ENCODE measurements at regions not wholly inside any gene's neighbourhood (a gene's known extent, or its start where the extent isn't known, plus 50 kb on each side); places are given as distances from the start of the nearest gene placed in this dataset.

DNA sequence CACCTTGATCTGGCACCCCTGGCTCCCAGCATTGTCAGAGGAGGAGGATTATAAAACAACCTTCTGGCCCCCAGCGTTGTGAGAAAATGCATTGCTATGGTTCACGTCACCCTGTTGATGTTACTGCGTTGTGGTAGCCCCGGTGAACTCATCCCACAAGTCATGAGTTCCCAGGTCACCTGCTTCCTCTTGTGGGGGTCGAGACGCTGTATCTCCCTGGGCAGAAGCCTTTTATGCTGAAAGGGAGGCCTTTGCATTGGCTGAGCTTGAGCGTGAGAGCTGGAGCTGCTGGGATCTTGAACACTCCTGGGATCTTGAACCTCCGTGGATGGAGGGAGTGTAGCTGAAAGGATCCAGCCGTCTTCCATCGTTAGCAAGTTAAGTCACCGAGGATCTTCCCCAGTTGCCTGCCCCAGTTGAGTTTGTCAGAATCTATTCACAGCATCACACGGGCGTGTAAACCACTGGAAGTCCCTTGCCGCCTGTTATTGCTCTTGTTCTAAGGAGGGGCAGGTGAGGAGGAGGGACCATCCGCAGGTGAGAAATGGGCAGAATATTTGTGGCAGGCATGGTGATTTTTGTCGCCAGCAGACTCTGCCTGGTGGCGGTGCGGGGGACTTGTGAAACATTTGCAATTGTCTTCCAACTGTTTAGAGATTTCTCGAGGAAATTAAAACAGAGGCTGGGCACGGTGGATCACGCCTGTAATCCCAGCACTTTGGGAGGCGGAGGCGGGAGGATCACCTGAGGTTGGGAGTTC, 299.9 kb downstream of the ASMT start (continued):
- no peak for TF ChIP-seq CHD7 (IDR thresholded peaks at IDR 0.05; ENCODE audit: insufficient replicate concordance, low read length)

Measured in H1 (cell line).